ENCODE measurements at regions not wholly inside any gene's neighbourhood (a gene's known extent, or its start where the extent isn't known, plus 50 kb on each side); places are given as distances from the start of the nearest gene placed in this dataset.

- Histone ChIP-seq H3K27ac (ENCODE audit: low read depth in 1 of 2, low read length in 2 of 2) (no peak overlapping the region), H3K9me3 (ENCODE audit: control insufficient read depth, low read length) (no peaks in the 10 kb centered on the region), H3K4me3 (ENCODE audit: low read length in 2 of 2) (no peak overlapping the region), H3K4me1 (ENCODE audit: control insufficient read depth in 1 of 2, insufficient read depth in 2 of 2, low read length in 2 of 2) (peaks cover 0 to 1% of the 10 kb centered on the region in 2 donors), H3K27me3 (ENCODE audit: control insufficient read depth in 1 of 2, insufficient read depth in 2 of 2, low read length in 1 of 2) (no peaks in the 10 kb centered on the region), H3K36me3 (ENCODE audit: control insufficient read depth in 1 of 2, insufficient read depth in 2 of 2, low read length in 1 of 2) (no peaks in the 10 kb centered on the region)
- no peak for DNase-seq
- no peak for ATAC-seq (ENCODE audit: low FRiP score)
- intact Hi-C loops (cut with DNase I): no loop called here
Measured at GRCh38 chr3:19742935-19743334, 191.1 kb downstream of the EFHB start.

- H3K27me3 ChIP-seq (ENCODE audit: control insufficient read depth in 1 of 2, insufficient read depth in 2 of 2, low read length in 1 of 2): no peaks in the 10 kb centered on the region
- ATAC-seq (ENCODE audit: low FRiP score) (no peak), DNase-seq (no peak)
- H3K9me3 ChIP-seq (ENCODE audit: control insufficient read depth, low read length): no peaks in the 10 kb centered on the region
- WGBS, 2 donors: 74 to 81% methylated on average over 3 of the region's 3 CpGs
- H3K36me3 ChIP-seq (ENCODE audit: control insufficient read depth in 1 of 2, insufficient read depth in 2 of 2, low read length in 1 of 2): no peaks in the 10 kb centered on the region
- intact Hi-C loops (cut with DNase I): no loop called here
- peaks cover 0 to 1% of the 10 kb centered on the region in 2 donors for H3K4me1 ChIP-seq (ENCODE audit: control insufficient read depth in 1 of 2, insufficient read depth in 2 of 2, low read length in 2 of 2)
- no peak overlapping the region for H3K4me3 ChIP-seq (ENCODE audit: low read length in 2 of 2)
- no peak overlapping the region for H3K27ac ChIP-seq (ENCODE audit: low read depth in 1 of 2, low read length in 2 of 2)
Measured at GRCh38 chr3:19739504-19739903, 194.5 kb downstream of the EFHB start.

GRCh38 chr3:19738846-19739245 lies 195.2 kb downstream of the EFHB start:
- Histone ChIP-seq H3K4me3 (ENCODE audit: low read length in 2 of 2) (no peak overlapping the region), H3K9me3 (ENCODE audit: control insufficient read depth, low read length) (no peaks in the 10 kb centered on the region), H3K36me3 (ENCODE audit: control insufficient read depth in 1 of 2, insufficient read depth in 2 of 2, low read length in 1 of 2) (no peaks in the 10 kb centered on the region), H3K27ac (ENCODE audit: low read depth in 1 of 2, low read length in 2 of 2) (no peak overlapping the region), H3K4me1 (ENCODE audit: control insufficient read depth in 1 of 2, insufficient read depth in 2 of 2, low read length in 2 of 2) (peaks cover 0 to 1% of the 10 kb centered on the region in 2 donors), H3K27me3 (ENCODE audit: control insufficient read depth in 1 of 2, insufficient read depth in 2 of 2, low read length in 1 of 2) (no peaks in the 10 kb centered on the region)
- WGBS, 2 donors: 9 to 28% methylated on average over 1 of the region's 1 CpG
- DNase-seq: no peak
- intact Hi-C loops (cut with DNase I): no loop called here
- no peak for ATAC-seq (ENCODE audit: low FRiP score)

GRCh38 chr3:19735111-19735510 lies 198.9 kb downstream of the EFHB start:
- H3K27ac ChIP-seq (ENCODE audit: low read depth in 1 of 2, low read length in 2 of 2): no peak overlapping the region
- intact Hi-C loops (cut with DNase I): no loop called here
- no peaks in the 10 kb centered on the region for H3K36me3 ChIP-seq (ENCODE audit: control insufficient read depth in 1 of 2, insufficient read depth in 2 of 2, low read length in 1 of 2)
- ATAC-seq (ENCODE audit: low FRiP score) (no peak), DNase-seq (no peak)
- H3K4me1 ChIP-seq (ENCODE audit: control insufficient read depth in 1 of 2, insufficient read depth in 2 of 2, low read length in 2 of 2): no peaks in the 10 kb centered on the region
- H3K27me3 ChIP-seq (ENCODE audit: control insufficient read depth in 1 of 2, insufficient read depth in 2 of 2, low read length in 1 of 2): no peaks in the 10 kb centered on the region
- 26 to 39% methylated on average over 3 of the region's 3 CpGs for WGBS, 2 donors
- H3K4me3 ChIP-seq (ENCODE audit: low read length in 2 of 2): no peak overlapping the region
- H3K9me3 ChIP-seq (ENCODE audit: control insufficient read depth, low read length): no peaks in the 10 kb centered on the region

- H3K4me1 ChIP-seq (ENCODE audit: control insufficient read depth in 1 of 2, insufficient read depth in 2 of 2, low read length in 2 of 2): no peaks in the 10 kb centered on the region
- H3K27ac ChIP-seq (ENCODE audit: low read depth in 1 of 2, low read length in 2 of 2): no peak overlapping the region
- intact Hi-C loops (cut with DNase I): no loop called here
- no peak overlapping the region for H3K4me3 ChIP-seq (ENCODE audit: low read length in 2 of 2)
- H3K9me3 ChIP-seq (ENCODE audit: control insufficient read depth, low read length): no peaks in the 10 kb centered on the region
- no peak for ATAC-seq (ENCODE audit: low FRiP score)
- H3K27me3 ChIP-seq (ENCODE audit: control insufficient read depth in 1 of 2, insufficient read depth in 2 of 2, low read length in 1 of 2): no peaks in the 10 kb centered on the region
- DNase-seq: no peak
- 84 to 88% methylated on average over 6 of the region's 6 CpGs for whole genome bisulfite sequencing, 2 donors
- no peaks in the 10 kb centered on the region for H3K36me3 ChIP-seq (ENCODE audit: control insufficient read depth in 1 of 2, insufficient read depth in 2 of 2, low read length in 1 of 2)
Measured at GRCh38 chr3:19734453-19734852, 199.6 kb downstream of the EFHB start.

- Histone ChIP-seq H3K27me3 (ENCODE audit: control insufficient read depth in 1 of 2, insufficient read depth in 2 of 2, low read length in 1 of 2) (no peaks in the 10 kb centered on the region), H3K9me3 (ENCODE audit: control insufficient read depth, low read length) (no peaks in the 10 kb centered on the region), H3K4me3 (ENCODE audit: low read length in 2 of 2) (no peak overlapping the region), H3K27ac (ENCODE audit: low read depth in 1 of 2, low read length in 2 of 2) (no peak overlapping the region), H3K4me1 (ENCODE audit: control insufficient read depth in 1 of 2, insufficient read depth in 2 of 2, low read length in 2 of 2) (no peaks in the 10 kb centered on the region), H3K36me3 (ENCODE audit: control insufficient read depth in 1 of 2, insufficient read depth in 2 of 2, low read length in 1 of 2) (no peaks in the 10 kb centered on the region)
- DNase-seq: no peak
- ATAC-seq (ENCODE audit: low FRiP score): no peak
- 81 to 82% methylated on average over 3 of the region's 3 CpGs for WGBS, 2 donors
- intact Hi-C loops (cut with DNase I): no loop called here
Measured at GRCh38 chr3:19725000-19725399, 209.0 kb downstream of the EFHB start.

- ATAC-seq (ENCODE audit: low FRiP score) (no peak), DNase-seq (no peak)
- no peak overlapping the region for H3K4me3 ChIP-seq (ENCODE audit: low read length in 2 of 2)
- no peak overlapping the region for H3K27ac ChIP-seq (ENCODE audit: low read depth in 1 of 2, low read length in 2 of 2)
- no peaks in the 10 kb centered on the region for H3K27me3 ChIP-seq (ENCODE audit: control insufficient read depth in 1 of 2, insufficient read depth in 2 of 2, low read length in 1 of 2)
- H3K36me3 ChIP-seq (ENCODE audit: control insufficient read depth in 1 of 2, insufficient read depth in 2 of 2, low read length in 1 of 2): no peaks in the 10 kb centered on the region
- no peaks in the 10 kb centered on the region for H3K9me3 ChIP-seq (ENCODE audit: control insufficient read depth, low read length)
- no peaks in the 10 kb centered on the region for H3K4me1 ChIP-seq (ENCODE audit: control insufficient read depth in 1 of 2, insufficient read depth in 2 of 2, low read length in 2 of 2)
- intact Hi-C loops (cut with DNase I): no loop called here
Measured at GRCh38 chr3:19717736-19718135, 216.3 kb downstream of the EFHB start.

- intact Hi-C loops (cut with DNase I): no loop called here
- ATAC-seq (ENCODE audit: low FRiP score) (no peak), DNase-seq (no peak)
- Histone ChIP-seq H3K9me3 (ENCODE audit: control insufficient read depth, low read length) (no peaks in the 10 kb centered on the region), H3K4me1 (ENCODE audit: control insufficient read depth in 1 of 2, insufficient read depth in 2 of 2, low read length in 2 of 2) (no peaks in the 10 kb centered on the region), H3K27me3 (ENCODE audit: control insufficient read depth in 1 of 2, insufficient read depth in 2 of 2, low read length in 1 of 2) (no peaks in the 10 kb centered on the region), H3K27ac (ENCODE audit: low read depth in 1 of 2, low read length in 2 of 2) (no peak overlapping the region), H3K36me3 (ENCODE audit: control insufficient read depth in 1 of 2, insufficient read depth in 2 of 2, low read length in 1 of 2) (no peaks in the 10 kb centered on the region), H3K4me3 (ENCODE audit: low read length in 2 of 2) (no peak overlapping the region)
Measured at GRCh38 chr3:19711160-19711782, 222.7 kb downstream of the EFHB start.

GRCh38 chr3:19702416-19703078 lies 231.5 kb downstream of the EFHB start:
- Histone ChIP-seq H3K4me3 (ENCODE audit: low read length in 2 of 2) (no peak overlapping the region), H3K4me1 (ENCODE audit: control insufficient read depth in 1 of 2, insufficient read depth in 2 of 2, low read length in 2 of 2) (no peaks in the 10 kb centered on the region), H3K27me3 (ENCODE audit: control insufficient read depth in 1 of 2, insufficient read depth in 2 of 2, low read length in 1 of 2) (no peaks in the 10 kb centered on the region), H3K27ac (ENCODE audit: low read depth in 1 of 2, low read length in 2 of 2) (no peak overlapping the region), H3K9me3 (ENCODE audit: control insufficient read depth, low read length) (no peaks in the 10 kb centered on the region), H3K36me3 (ENCODE audit: control insufficient read depth in 1 of 2, insufficient read depth in 2 of 2, low read length in 1 of 2) (no peaks in the 10 kb centered on the region)
- no peak for ATAC-seq (ENCODE audit: low FRiP score)
- WGBS, 2 donors: 88% methylated on average over 60 of the region's 60 CpGs
- intact Hi-C loops (cut with DNase I): no loop called here
- peak in 1 of 2 donors; percentile 44 for DNase-seq
